ENCODE measurements at regions not wholly inside any gene's neighbourhood (a gene's known extent, or its start where the extent isn't known, plus 50 kb on each side); places are given as distances from the start of the nearest gene placed in this dataset.
"Not testable (repeated sequence)": the region's sequence is repeated elsewhere in the genome, so short reads cannot be mapped to it uniquely, and the experiment has no call there.

- no peak for DNase-seq
Measured at GRCh38 chr7:106372595-106373318, 88.0 kb upstream of the NAMPT start.

DNA sequence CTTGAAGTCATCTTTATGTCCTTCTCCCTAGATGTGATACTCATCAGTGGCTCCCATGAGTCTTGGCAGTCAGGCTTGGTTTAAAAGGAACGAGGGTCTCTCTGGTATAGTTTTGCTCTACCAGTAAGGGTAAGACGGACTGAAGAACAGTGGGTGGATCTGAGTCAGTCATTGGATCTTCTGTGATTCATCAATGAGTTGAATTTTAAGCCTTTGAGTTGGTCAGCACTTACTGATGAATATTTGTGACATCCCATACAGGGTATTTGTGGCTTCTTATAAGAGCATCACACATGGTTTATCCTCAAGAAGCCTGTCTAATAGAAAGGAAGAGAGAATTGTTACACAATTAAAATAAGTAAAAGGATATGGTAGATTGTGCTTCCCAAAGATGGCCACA is 87.3 kb upstream of the NAMPT start:
- no peak for DNase-seq

GRCh38 chr7:106371629-106372028 is 86.8 kb upstream of the NAMPT start:
- no peak for DNase-seq

- no peak for DNase-seq
Measured at GRCh38 chr7:106370542-106370941, 85.8 kb upstream of the NAMPT start.

GRCh38 chr7:106369816-106370215 is 85.0 kb upstream of the NAMPT start:
- DNase-seq = no peak

DNA sequence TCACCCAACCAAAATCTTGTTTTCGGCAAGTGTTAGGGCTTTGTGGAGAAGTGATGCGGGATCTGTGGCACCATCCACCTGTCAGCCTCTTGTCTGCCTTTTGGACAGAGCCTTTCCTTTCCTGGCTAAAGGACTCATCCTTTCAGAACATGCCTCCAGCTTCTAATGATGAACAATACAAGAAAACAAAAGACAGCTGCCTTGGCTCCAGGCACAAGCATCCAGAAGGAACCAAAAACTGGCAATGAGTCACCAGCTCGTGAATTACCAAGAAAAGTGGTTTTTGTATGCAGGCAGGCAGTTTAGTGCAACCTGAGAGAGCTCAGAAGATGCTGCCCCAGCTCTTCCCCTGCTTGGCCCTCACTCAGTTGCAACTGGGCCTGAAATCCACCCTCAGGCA is 84.6 kb upstream of the NAMPT start:
- no peak for DNase-seq

DNA sequence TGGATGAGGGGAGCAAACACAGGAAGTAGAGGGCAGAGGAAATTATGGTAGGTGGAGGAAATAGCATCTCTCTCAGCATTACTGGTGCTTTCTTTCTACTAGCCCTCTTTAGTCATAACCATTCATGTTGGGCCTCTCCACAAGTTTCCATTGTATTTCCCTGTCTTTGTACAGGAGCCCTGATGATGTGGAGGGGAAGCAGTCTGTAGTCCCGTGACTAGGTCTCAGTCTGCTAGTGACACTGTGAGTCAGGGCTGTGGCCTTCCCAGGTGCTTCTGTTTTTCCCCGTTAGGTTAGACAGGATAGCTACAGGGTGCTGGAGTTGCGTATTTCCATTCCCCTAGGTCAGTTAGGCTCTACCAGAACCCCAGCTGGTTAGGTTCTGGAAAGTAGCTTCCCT is 82.9 kb upstream of the NAMPT start:
- no peak for DNase-seq

DNA sequence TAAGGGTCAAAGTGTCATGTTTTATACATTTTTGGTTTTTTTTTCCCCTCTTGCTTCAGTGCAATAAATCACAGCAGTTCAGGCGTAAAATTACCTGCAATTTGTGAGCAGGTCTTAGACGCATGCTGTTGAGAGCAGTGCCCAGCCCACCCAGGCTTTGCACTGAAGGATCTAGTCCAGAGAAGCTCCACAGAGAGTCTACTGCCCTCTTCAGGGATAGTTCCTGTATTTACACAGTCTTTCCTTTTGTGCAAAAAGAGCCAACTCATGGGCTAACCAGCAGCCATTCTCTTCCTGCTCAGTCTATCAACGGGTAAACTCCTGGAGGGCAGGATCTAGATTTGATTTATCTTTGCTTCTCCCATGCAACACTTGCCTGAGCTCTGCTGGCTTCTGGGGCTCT is 82.2 kb upstream of the NAMPT start:
- DNase-seq = peak; percentile 30

- DNase-seq = no peak
Measured at GRCh38 chr7:106365252-106366005, 80.6 kb upstream of the NAMPT start.

DNA sequence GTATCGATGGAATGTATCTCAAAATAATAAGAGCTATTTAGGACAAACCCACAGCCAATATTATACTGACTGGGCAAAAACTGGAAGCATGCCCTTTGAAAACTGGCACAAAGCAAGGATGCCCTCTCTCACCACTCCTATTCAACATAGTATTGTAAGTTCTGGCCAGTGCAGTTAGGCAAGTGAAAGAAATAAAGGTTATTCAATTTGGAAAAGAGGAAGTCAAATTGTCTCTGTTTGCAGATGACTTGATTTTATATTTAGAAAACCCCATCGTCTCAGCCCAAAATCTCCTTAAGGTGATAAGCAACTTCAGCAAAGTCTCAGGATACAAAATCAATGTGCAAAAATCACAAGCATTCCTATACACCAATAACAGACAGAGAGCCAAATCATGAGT is 77.7 kb upstream of the NAMPT start:
- not testable (repeated sequence) for DNase-seq

- no peak for DNase-seq
Measured at GRCh38 chr7:106358103-106358663, 73.4 kb upstream of the NAMPT start.

DNA sequence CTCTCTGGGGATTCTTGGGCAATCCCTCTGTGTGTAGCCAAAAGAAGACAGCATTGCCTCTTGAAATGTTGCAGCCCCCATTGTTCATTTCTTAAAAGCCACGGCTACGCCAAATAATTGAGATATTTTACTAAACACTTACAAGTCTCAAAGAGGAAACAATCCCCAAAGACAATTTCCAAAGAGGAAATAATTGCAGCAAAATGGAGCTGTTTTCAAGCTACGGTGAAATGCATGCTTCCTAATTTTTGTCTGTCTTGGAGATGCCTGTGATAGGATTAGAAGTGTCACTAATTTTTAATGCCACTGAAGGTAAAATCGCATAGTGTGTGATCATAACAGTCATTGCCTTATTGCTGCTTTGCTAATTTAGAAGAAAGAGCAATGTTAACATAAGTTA is 72.9 kb upstream of the NAMPT start:
- no peak for DNase-seq

DNA sequence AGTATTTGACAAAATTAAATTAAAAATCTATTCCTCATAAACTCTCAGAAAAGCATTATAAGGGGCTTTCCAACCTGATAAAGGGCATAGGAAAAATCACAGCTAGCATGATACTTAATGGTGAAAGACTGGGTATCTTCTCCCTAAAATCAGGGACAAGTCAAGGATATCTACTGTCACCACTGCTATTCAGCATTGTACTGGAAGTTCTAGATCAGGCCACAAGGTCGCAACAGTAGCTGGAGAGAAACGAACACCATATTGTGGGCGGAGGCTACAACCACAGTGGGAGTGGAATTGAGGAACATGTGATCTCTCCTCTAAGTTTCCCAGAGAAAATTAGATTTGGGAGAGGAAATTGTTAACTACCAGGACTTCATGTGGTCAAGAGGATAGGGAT is 70.0 kb upstream of the NAMPT start:
- no peak for DNase-seq

DNA sequence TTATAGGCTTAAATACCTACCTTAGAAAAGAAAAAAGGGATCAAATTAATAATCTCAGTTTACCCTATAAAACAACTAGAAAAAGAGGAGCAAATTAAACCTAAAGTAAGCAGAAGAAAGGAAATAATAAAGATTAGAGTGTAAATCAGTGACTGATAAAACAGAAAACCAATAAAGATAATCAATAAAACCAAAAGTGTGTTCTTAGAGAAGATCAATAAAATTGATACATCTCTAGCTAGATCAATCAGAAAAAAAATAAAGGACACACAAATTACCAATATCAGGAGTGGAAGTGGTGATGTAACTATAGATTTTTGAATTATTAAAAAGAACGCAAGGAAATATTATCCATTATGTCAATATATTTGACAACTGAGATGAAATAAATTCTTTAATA is 69.2 kb upstream of the NAMPT start:
- DNase-seq = no peak

DNA sequence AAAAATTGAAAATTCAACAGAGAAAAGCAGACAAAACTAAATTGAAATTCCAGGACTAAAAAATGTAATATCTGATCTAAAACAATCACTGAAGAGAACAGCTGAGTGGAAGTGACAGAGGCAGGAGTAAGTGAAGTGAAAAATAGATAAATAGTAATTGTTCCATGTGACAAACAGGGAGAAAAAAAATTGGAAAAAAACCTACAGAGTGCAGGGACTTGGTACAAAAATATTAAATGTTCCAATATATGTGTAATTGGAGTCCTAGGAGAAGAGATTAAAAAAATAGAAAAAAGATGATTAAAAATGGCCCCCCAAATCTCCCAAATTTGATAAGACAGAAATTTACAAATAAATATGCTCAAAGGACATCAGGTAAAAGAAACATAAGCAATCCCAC is 63.4 kb upstream of the NAMPT start:
- DNase-seq = no peak

- no peak for DNase-seq
Measured at GRCh38 chr7:106347229-106347833, 62.5 kb upstream of the NAMPT start.

DNA sequence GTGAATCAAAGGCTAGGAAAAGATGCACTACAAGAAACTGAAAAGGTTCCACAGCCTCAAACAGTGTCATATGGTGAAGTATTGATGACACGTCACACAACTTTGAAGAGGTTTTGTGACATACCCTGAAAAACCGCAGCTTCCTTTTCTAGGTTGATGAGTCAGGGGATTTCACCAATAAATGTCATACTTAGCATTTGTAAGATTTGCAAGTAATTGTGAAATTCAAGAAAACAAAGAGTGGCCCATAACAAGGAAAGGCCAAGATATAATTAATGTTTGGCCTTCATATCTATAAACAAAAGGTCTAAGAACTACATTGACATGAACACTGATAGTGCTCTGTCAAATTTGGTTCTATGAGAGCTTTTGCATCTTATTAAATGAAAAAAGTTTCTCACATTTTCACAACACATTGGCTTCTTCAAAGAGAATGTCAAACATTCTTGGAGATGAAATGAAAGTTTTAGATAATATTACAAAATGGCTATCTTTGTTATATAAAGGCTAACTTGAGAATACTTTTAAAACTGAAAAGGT is 62.0 kb upstream of the NAMPT start:
- no peak for DNase-seq

GRCh38 chr7:106346167-106346677 is 61.4 kb upstream of the NAMPT start:
- DNase-seq = no peak

DNA sequence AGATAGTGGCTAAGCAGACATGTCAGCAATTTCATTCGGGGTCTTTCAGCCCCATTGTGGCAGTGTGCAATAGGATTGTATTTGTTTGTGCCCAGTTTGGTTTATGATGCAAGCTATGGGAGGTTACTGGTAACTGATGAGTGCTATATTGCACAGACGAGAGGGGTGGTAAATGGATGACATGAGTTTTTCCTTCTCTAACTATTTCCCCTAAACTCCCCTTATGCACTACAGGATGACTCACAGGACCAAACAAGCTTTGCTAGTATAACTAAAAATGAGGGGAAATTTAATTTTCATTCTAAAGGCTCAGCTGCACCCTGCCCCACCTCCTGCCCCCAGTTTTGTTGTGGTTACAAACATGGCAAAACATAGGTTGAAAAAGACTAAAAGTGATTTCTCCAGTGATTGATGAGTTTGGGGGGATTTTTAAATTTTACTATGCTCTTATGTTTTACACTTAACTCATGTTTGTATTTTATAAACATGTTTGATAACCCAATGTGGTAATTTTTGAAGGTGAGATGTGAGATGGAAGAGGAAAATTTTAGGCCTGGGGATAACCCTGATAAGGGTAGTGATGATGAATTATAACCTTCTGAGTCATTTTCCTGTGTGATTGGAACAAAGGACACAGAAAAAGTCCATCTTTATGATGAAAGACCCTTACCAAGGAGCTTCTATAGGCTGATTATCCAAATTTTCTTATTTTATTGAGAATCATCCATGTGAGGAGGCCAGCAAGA is 60.8 kb upstream of the NAMPT start:
- no peak for DNase-seq

DNA sequence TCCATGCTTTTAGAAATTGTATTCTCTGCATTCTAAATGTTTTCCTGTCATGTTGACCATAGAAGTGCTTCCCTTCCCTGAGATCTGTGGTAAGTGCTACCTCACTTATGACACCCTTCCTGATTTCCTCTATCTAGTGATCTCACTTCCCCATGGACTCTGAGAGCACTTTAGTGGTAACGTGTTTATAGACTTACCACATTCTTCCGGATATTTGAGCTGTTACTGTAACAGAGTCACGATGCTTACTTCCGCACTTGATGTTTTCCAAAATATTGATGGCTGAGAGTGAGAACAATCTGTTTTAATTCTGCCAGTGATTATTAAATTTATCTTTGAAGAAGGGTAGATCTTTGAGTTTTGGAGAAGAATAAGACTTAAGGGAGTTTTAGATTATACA is 60.1 kb upstream of the NAMPT start:
- DNase-seq = no peak

DNA sequence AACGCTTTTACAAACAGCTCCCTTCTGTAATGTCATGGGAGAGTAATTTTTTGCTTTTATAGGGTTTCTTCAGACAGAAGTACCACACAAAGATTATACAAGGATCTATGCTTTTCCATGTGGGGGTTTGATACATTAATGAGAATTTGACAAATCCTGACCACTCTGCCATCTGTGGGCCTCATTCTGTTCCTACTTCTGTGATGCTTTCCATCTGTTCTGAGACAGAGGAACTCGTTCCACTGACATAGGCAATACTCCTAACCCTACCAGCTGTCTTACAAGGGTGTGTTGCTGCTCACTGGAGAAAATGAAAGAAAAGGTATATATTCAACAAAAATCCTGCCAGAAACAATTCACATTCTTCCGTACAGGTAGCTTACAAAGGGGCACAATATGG is 59.4 kb upstream of the NAMPT start:
- no peak for DNase-seq

GRCh38 chr7:106342049-106342448 is 57.3 kb upstream of the NAMPT start:
- DNase-seq = not testable (repeated sequence)

GRCh38 chr7:106340247-106340596 is 55.4 kb upstream of the NAMPT start:
- not testable (repeated sequence) for DNase-seq
